8988T (cell line): ENCODE measurements at regions not wholly inside any gene's neighbourhood (a gene's known extent, or its start where the extent isn't known, plus 50 kb on each side); places are given as distances from the start of the nearest gene placed in this dataset.
"Not testable (repeated sequence)": the region's sequence is repeated elsewhere in the genome, so short reads cannot be mapped to it uniquely, and the experiment has no call there.

Experiments
- DNase-seq: peaks from one replicate; pipeline ENCODE4 v3.0.0; 2011

GRCh38 chr12:73053893-73054292, 781.7 kb downstream of the TRHDE start:
- DNase-seq: no peak

- DNase-seq: no peak
These were observed 785.3 kb downstream of the TRHDE start for GRCh38 chr12:73057428-73057827.

- no peak for DNase-seq
These were observed 793.7 kb downstream of the TRHDE start for GRCh38 chr12:73065913-73066312.

- no peak for DNase-seq
These were observed 795.4 kb downstream of the TRHDE start for GRCh38 chr12:73067616-73068015.

GRCh38 chr12:73072214-73072613, 800.0 kb downstream of the TRHDE start:
- no peak for DNase-seq

GRCh38 chr12:73076760-73077159, 804.6 kb downstream of the TRHDE start:
- no peak for DNase-seq

GRCh38 chr12:73083736-73084135, 811.6 kb downstream of the TRHDE start:
- DNase-seq: no peak

- no peak for DNase-seq
These were observed 834.1 kb downstream of the TRHDE start for GRCh38 chr12:73106296-73106695.

- no peak for DNase-seq
These were observed 834.7 kb downstream of the TRHDE start for GRCh38 chr12:73106896-73107295.

GRCh38 chr12:73110816-73111215, 838.6 kb downstream of the TRHDE start:
- DNase-seq: no peak

GRCh38 chr12:73112035-73112816, 840.1 kb downstream of the TRHDE start:
- no peak for DNase-seq

GRCh38 chr12:73124480-73124879, 852.3 kb downstream of the TRHDE start:
- DNase-seq: no peak

- no peak for DNase-seq
These were observed 853.0 kb downstream of the TRHDE start for GRCh38 chr12:73125148-73125547.

GRCh38 chr12:73136386-73136785, 864.2 kb downstream of the TRHDE start:
- no peak for DNase-seq

GRCh38 chr12:73139642-73140041, 867.5 kb downstream of the TRHDE start:
- not testable (repeated sequence) for DNase-seq

GRCh38 chr12:73158341-73158740, 886.2 kb downstream of the TRHDE start:
- DNase-seq: no peak

GRCh38 chr12:73159954-73160353, 887.8 kb downstream of the TRHDE start:
- no peak for DNase-seq

GRCh38 chr12:73161970-73162369, 889.8 kb downstream of the TRHDE start:
- no peak for DNase-seq

- DNase-seq: no peak
These were observed 908.6 kb downstream of the TRHDE start for GRCh38 chr12:73180734-73181133.

- no peak for DNase-seq
These were observed 909.1 kb downstream of the TRHDE start for GRCh38 chr12:73181244-73181643.

GRCh38 chr12:73185403-73185802, 913.2 kb downstream of the TRHDE start:
- DNase-seq: no peak

GRCh38 chr12:73186272-73186671, 914.1 kb downstream of the TRHDE start:
- DNase-seq: no peak

- no peak for DNase-seq
These were observed 915.6 kb downstream of the TRHDE start for GRCh38 chr12:73187765-73188164.

GRCh38 chr12:73210548-73211204, 938.5 kb downstream of the TRHDE start:
- no peak for DNase-seq

GRCh38 chr12:73220951-73221350, 948.8 kb downstream of the TRHDE start:
- DNase-seq: no peak
